ENCODE measurements at regions not wholly inside any gene's neighbourhood (a gene's known extent, or its start where the extent isn't known, plus 50 kb on each side); places are given as distances from the start of the nearest gene placed in this dataset.

GRCh38 chr14:36027354-36027753 lies 149.2 kb downstream of the PTCSC3 start:
- TF ChIP-seq CTCF (IDR thresholded peaks at IDR 0.05; ENCODE audit: low read depth, low read length, missing input control): no peak
- TF ChIP-seq, protein P1, sequence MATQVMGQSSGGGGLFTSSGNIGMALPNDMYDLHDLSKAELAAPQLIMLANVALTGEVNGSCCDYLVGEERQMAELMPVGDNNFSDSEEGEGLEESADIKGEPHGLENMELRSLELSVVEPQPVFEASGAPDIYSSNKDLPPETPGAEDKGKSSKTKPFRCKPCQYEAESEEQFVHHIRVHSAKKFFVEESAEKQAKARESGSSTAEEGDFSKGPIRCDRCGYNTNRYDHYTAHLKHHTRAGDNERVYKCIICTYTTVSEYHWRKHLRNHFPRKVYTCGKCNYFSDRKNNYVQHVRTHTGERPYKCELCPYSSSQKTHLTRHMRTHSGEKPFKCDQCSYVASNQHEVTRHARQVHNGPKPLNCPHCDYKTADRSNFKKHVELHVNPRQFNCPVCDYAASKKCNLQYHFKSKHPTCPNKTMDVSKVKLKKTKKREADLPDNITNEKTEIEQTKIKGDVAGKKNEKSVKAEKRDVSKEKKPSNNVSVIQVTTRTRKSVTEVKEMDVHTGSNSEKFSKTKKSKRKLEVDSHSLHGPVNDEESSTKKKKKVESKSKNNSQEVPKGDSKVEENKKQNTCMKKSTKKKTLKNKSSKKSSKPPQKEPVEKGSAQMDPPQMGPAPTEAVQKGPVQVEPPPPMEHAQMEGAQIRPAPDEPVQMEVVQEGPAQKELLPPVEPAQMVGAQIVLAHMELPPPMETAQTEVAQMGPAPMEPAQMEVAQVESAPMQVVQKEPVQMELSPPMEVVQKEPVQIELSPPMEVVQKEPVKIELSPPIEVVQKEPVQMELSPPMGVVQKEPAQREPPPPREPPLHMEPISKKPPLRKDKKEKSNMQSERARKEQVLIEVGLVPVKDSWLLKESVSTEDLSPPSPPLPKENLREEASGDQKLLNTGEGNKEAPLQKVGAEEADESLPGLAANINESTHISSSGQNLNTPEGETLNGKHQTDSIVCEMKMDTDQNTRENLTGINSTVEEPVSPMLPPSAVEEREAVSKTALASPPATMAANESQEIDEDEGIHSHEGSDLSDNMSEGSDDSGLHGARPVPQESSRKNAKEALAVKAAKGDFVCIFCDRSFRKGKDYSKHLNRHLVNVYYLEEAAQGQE (IDR thresholded peaks at IDR 0.05): no peak
- no peak for TF ChIP-seq RAD21 (IDR thresholded peaks at IDR 0.05)
- TF ChIP-seq YY1 (IDR thresholded peaks at IDR 0.05): no peak
